ENCODE measurements at regions not wholly inside any gene's neighbourhood (a gene's known extent, or its start where the extent isn't known, plus 50 kb on each side); places are given as distances from the start of the nearest gene placed in this dataset.

GRCh38 chr6:1217396-1217795 lies 94.5 kb upstream of the FOXQ1 start:
- H3K9me3 ChIP-seq (replicated peaks; ENCODE audit: insufficient read depth, low read length) = no peaks in the 10 kb centered on the region
- no peak overlapping the region for H3K27ac ChIP-seq (ENCODE audit: low read length)
- no peak overlapping the region for H3K9ac ChIP-seq (ENCODE audit: low read length)
- H3K36me3 ChIP-seq (replicated peaks; ENCODE audit: insufficient read depth, low read length) = no peaks in the 10 kb centered on the region
- H3F3A ChIP-seq (ENCODE audit: insufficient read depth, low read length) = no peaks in the 10 kb centered on the region
- no peak overlapping the region for H3K4me2 ChIP-seq (ENCODE audit: low read depth, low read length)
- no peak for DNase-seq
- H3K27me3 ChIP-seq (replicated peaks; ENCODE audit: insufficient read depth, low read length) = no peaks in the 10 kb centered on the region
- H3K4me1 ChIP-seq (ENCODE audit: low read length) = no peaks in the 10 kb centered on the region
- no peak overlapping the region for H3K4me3 ChIP-seq (ENCODE audit: low read length)
- H4K20me1 ChIP-seq (ENCODE audit: insufficient read depth, low read length) = no peaks in the 10 kb centered on the region
- no peak overlapping the region for H2AFZ ChIP-seq (ENCODE audit: low read length)
- H3K9me2 ChIP-seq (replicated peaks; ENCODE audit: insufficient read depth, low read length) = no peaks in the 10 kb centered on the region
- TF ChIP-seq EZH2 (optimal IDR thresholded peaks at IDR 0.05; ENCODE audit: low read depth, low read length) (no peak), EZH2phosphoT487 (IDR thresholded peaks at IDR 0.05; ENCODE audit: low read length) (no peak), CTCF (IDR thresholded peaks at IDR 0.05; ENCODE audit: low read length) (no peak)
- no peaks in the 10 kb centered on the region for H3K79me2 ChIP-seq (ENCODE audit: low read length)

- Histone ChIP-seq H3K36me3 (replicated peaks; ENCODE audit: insufficient read depth, low read length) (no peaks in the 10 kb centered on the region), H3K9me3 (replicated peaks; ENCODE audit: insufficient read depth, low read length) (no peaks in the 10 kb centered on the region), H3K27me3 (replicated peaks; ENCODE audit: insufficient read depth, low read length) (no peaks in the 10 kb centered on the region), H3F3A (ENCODE audit: insufficient read depth, low read length) (no peaks in the 10 kb centered on the region), H3K4me1 (ENCODE audit: low read length) (no peaks in the 10 kb centered on the region), H3K9me2 (replicated peaks; ENCODE audit: insufficient read depth, low read length) (no peaks in the 10 kb centered on the region), H3K27ac (ENCODE audit: low read length) (no peak overlapping the region), H2AFZ (ENCODE audit: low read length) (no peak overlapping the region), H3K4me2 (ENCODE audit: low read depth, low read length) (no peak overlapping the region), H4K20me1 (ENCODE audit: insufficient read depth, low read length) (no peaks in the 10 kb centered on the region), H3K79me2 (ENCODE audit: low read length) (no peaks in the 10 kb centered on the region), H3K9ac (ENCODE audit: low read length) (no peak overlapping the region), H3K4me3 (ENCODE audit: low read length) (no peak overlapping the region)
- no peak for DNase-seq
- TF ChIP-seq EZH2phosphoT487 (IDR thresholded peaks at IDR 0.05; ENCODE audit: low read length) = no peak
- TF ChIP-seq EZH2 (optimal IDR thresholded peaks at IDR 0.05; ENCODE audit: low read depth, low read length) = no peak
- no peak for TF ChIP-seq CTCF (IDR thresholded peaks at IDR 0.05; ENCODE audit: low read length)
Observed at GRCh38 chr6:1216488-1216974, 95.4 kb upstream of the FOXQ1 start.

- H2AFZ ChIP-seq (ENCODE audit: low read length) = no peak overlapping the region
- no peak for TF ChIP-seq CTCF (IDR thresholded peaks at IDR 0.05; ENCODE audit: low read length)
- no peak for TF ChIP-seq EZH2phosphoT487 (IDR thresholded peaks at IDR 0.05; ENCODE audit: low read length)
- TF ChIP-seq EZH2 (optimal IDR thresholded peaks at IDR 0.05; ENCODE audit: low read depth, low read length) = no peak
- no peak overlapping the region for H3K4me2 ChIP-seq (ENCODE audit: low read depth, low read length)
- H3K4me3 ChIP-seq (ENCODE audit: low read length) = no peak overlapping the region
- H3K27ac ChIP-seq (ENCODE audit: low read length) = no peak overlapping the region
- no peaks in the 10 kb centered on the region for H3K9me3 ChIP-seq (replicated peaks; ENCODE audit: insufficient read depth, low read length)
- H3K27me3 ChIP-seq (replicated peaks; ENCODE audit: insufficient read depth, low read length) = no peaks in the 10 kb centered on the region
- no peak overlapping the region for H3K9ac ChIP-seq (ENCODE audit: low read length)
- no peaks in the 10 kb centered on the region for H3F3A ChIP-seq (ENCODE audit: insufficient read depth, low read length)
- DNase-seq = no peak
- no peaks in the 10 kb centered on the region for H3K79me2 ChIP-seq (ENCODE audit: low read length)
- H3K36me3 ChIP-seq (replicated peaks; ENCODE audit: insufficient read depth, low read length) = no peaks in the 10 kb centered on the region
- H3K4me1 ChIP-seq (ENCODE audit: low read length) = no peaks in the 10 kb centered on the region
- H4K20me1 ChIP-seq (ENCODE audit: insufficient read depth, low read length) = no peaks in the 10 kb centered on the region
- no peaks in the 10 kb centered on the region for H3K9me2 ChIP-seq (replicated peaks; ENCODE audit: insufficient read depth, low read length)
Observed at GRCh38 chr6:1215884-1216487, 95.9 kb upstream of the FOXQ1 start.

Measured in MM.1S (cell line).